RWPE2 (cell line): ENCODE measurements at regions not wholly inside any gene's neighbourhood (a gene's known extent, or its start where the extent isn't known, plus 50 kb on each side); places are given as distances from the start of the nearest gene placed in this dataset.

Experiments used
- ATAC-seq: fragments of 200-7000 bp; cut with Tn5 transposase; 3 replicates; pipeline ENCODE4 v1.9.1; 2021; ENCODE audit warnings: low read depth
- DNase-seq: peaks from one replicate; pipeline ENCODE4 v3.0.0-alpha.2; 2020; ENCODE audit warnings: low spot score
- H3K27ac ChIP-seq: fragments of 450-650 bp; 2 replicates; pipeline ENCODE4 v1.5.1; 2017; ENCODE audit warnings: mild to moderate bottlenecking; ENCODE audit not compliant: poor library complexity, severe bottlenecking
- H3K27me3 ChIP-seq: fragments of 250-450 bp; sonication (Bioruptor Pico); 2 replicates; pipeline ENCODE4 v1.5.1; 2021; ENCODE audit warnings: mild to moderate bottlenecking, moderate library complexity; ENCODE audit not compliant: insufficient read depth, poor library complexity, severe bottlenecking
- H3K36me3 ChIP-seq: fragments of 250-450 bp; sonication (Bioruptor Pico); 2 replicates; pipeline ENCODE4 v1.5.1; 2020; ENCODE audit warnings: low read depth, mild to moderate bottlenecking, moderate library complexity
- H3K4me1 ChIP-seq: fragments of 250-450 bp; sonication (Bioruptor Pico); 2 replicates; pipeline ENCODE4 v1.5.1; 2021; ENCODE audit warnings: mild to moderate bottlenecking, moderate library complexity; ENCODE audit not compliant: insufficient read depth, poor library complexity, severe bottlenecking
- H3K4me3 ChIP-seq: fragments of 250-450 bp; sonication (Bioruptor Pico); 2 replicates; pipeline ENCODE4 v1.5.1; 2021; ENCODE audit warnings: mild to moderate bottlenecking, moderate library complexity; ENCODE audit not compliant: severe bottlenecking
- H3K9me3 ChIP-seq: fragments of 250-450 bp; sonication (Bioruptor Pico); 2 replicates; pipeline ENCODE4 v1.5.1; 2021; ENCODE audit warnings: mild to moderate bottlenecking, moderate library complexity; ENCODE audit not compliant: severe bottlenecking
- TF ChIP-seq, protein P1 (sequence below): fragments of 450-650 bp; IDR thresholded peaks from one replicate; pipeline ENCODE4 v1.5.1; 2017; ENCODE audit warnings: mild to moderate bottlenecking, moderate library complexity; ENCODE audit not compliant: poor library complexity, severe bottlenecking

DNA sequence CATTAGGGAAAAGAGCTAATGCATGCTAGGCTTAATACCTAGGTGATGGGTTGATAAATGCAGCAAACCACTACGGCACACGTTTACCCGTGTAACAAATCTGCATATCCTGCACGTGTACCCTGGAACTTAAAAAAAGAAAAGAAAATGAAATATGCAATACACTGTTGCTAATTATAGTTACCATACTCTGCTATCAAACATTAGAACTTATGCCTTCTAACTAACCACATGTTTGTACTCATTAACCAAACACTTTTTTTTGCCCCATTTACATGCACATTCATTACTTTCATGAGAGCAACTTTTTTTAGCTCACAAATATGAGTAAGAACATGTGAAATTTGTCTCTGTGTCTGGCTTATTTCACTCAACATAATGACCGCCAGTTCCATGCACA, 253.1 kb downstream of the CGGBP1 start:
- Histone ChIP-seq H3K4me3 (no peak overlapping the region), H3K4me1 (no peaks in the 10 kb centered on the region), H3K36me3 (no peaks in the 10 kb centered on the region), H3K27ac (no peak overlapping the region), H3K9me3 (no peaks in the 10 kb centered on the region), H3K27me3 (no peaks in the 10 kb centered on the region)
- no peak for ATAC-seq
- DNase-seq, result no peak
- TF ChIP-seq, protein P1, sequence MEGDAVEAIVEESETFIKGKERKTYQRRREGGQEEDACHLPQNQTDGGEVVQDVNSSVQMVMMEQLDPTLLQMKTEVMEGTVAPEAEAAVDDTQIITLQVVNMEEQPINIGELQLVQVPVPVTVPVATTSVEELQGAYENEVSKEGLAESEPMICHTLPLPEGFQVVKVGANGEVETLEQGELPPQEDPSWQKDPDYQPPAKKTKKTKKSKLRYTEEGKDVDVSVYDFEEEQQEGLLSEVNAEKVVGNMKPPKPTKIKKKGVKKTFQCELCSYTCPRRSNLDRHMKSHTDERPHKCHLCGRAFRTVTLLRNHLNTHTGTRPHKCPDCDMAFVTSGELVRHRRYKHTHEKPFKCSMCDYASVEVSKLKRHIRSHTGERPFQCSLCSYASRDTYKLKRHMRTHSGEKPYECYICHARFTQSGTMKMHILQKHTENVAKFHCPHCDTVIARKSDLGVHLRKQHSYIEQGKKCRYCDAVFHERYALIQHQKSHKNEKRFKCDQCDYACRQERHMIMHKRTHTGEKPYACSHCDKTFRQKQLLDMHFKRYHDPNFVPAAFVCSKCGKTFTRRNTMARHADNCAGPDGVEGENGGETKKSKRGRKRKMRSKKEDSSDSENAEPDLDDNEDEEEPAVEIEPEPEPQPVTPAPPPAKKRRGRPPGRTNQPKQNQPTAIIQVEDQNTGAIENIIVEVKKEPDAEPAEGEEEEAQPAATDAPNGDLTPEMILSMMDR, result no peak

DNA sequence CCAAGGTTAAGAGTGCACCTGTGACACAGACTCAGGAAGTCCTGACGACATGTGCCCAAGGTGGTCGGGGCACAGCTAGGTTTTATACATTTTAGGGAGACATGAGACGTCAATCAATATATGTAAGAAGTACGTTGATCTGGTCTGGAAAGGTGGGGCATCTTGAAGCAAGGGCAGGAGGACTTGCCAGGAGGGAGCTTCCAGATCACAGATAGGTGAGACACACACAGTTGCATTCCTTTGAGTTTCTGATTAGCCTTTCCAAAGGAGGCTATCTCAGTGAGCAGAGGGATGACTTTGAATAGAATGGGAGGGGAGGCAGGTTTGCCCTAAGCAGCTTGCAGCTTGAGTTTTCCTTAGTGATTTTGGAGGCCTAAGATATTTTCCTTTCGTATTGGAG, 257.4 kb downstream of the CGGBP1 start:
- Histone ChIP-seq H3K4me1 (no peaks in the 10 kb centered on the region), H3K27me3 (no peaks in the 10 kb centered on the region), H3K36me3 (no peaks in the 10 kb centered on the region), H3K27ac (no peak overlapping the region), H3K4me3 (no peak overlapping the region), H3K9me3 (no peaks in the 10 kb centered on the region)
- no peak for DNase-seq
- TF ChIP-seq, protein P1, result no peak
- no peak for ATAC-seq

GRCh38 chr3:87800516-87800915, 258.3 kb downstream of the CGGBP1 start:
- DNase-seq, result no peak
- TF ChIP-seq, protein P1, result no peak
- H3K27me3 ChIP-seq, result no peaks in the 10 kb centered on the region
- H3K4me3 ChIP-seq, result no peak overlapping the region
- H3K36me3 ChIP-seq, result no peaks in the 10 kb centered on the region
- H3K27ac ChIP-seq, result no peak overlapping the region
- H3K9me3 ChIP-seq, result no peaks in the 10 kb centered on the region
- ATAC-seq, result no peak
- no peaks in the 10 kb centered on the region for H3K4me1 ChIP-seq

DNA sequence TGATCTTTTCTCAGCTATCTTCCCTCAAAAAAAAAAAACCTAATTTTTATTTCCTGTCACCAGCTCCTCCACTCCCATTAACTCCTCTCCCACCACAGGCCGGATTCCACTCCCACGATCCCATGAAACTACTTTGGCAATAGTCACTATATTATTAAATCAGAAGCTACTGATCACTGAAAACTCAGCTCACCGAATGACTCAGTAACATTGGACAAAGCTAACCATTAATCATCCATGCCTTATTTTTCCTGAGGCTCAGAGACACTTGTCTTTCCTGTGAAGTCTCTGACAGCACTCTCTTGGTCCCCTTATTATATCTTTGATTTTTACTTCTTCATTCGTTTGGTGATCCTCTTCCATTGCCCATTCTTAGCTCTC, 260.2 kb downstream of the CGGBP1 start:
- Histone ChIP-seq H3K27me3 (peaks cover 11% of the 10 kb centered on the region), H3K36me3 (no peaks in the 10 kb centered on the region), H3K27ac (no peak overlapping the region), H3K4me1 (no peaks in the 10 kb centered on the region), H3K4me3 (no peak overlapping the region), H3K9me3 (no peaks in the 10 kb centered on the region)
- TF ChIP-seq, protein P1, result no peak
- DNase-seq (no peak), ATAC-seq (no peak)

GRCh38 chr3:87797872-87798566, 260.8 kb downstream of the CGGBP1 start:
- DNase-seq (no peak), ATAC-seq (no peak)
- Histone ChIP-seq H3K36me3 (no peaks in the 10 kb centered on the region), H3K4me3 (no peak overlapping the region), H3K4me1 (no peaks in the 10 kb centered on the region), H3K27ac (no peak overlapping the region), H3K27me3 (peaks cover 16% of the 10 kb centered on the region), H3K9me3 (no peaks in the 10 kb centered on the region)
- TF ChIP-seq, protein P1, result no peak
